HG02763 (cell line): ENCODE measurements at regions not wholly inside any gene's neighbourhood (a gene's known extent, or its start where the extent isn't known, plus 50 kb on each side); places are given as distances from the start of the nearest gene placed in this dataset.
"Not testable (repeated sequence)": the region's sequence is repeated elsewhere in the genome, so short reads cannot be mapped to it uniquely, and the experiment has no call there.

ENCODE experiments used
- ATAC-seq: cut with Tn5 transposase; IDR thresholded peaks from one replicate; pipeline ENCODE4 v1.9.1; 2021; ENCODE audit warnings: mild to moderate bottlenecking, moderate library complexity; ENCODE audit not compliant: unreplicated experiment

- no peak for ATAC-seq
Observed at GRCh38 chr4:148575577-148575976, 133.4 kb upstream of the NR3C2 start.

GRCh38 chr4:148574911-148575310 lies 132.7 kb upstream of the NR3C2 start:
- ATAC-seq = no peak

- no peak for ATAC-seq
Observed at GRCh38 chr4:148574502-148574901, 132.3 kb upstream of the NR3C2 start.

- no peak for ATAC-seq
Observed at GRCh38 chr4:148574066-148574465, 131.9 kb upstream of the NR3C2 start.

- ATAC-seq = no peak
Observed at GRCh38 chr4:148573296-148573695, 131.1 kb upstream of the NR3C2 start.

- ATAC-seq = no peak
Observed at GRCh38 chr4:148565801-148566200, 123.6 kb upstream of the NR3C2 start.

- ATAC-seq = no peak
Observed at GRCh38 chr4:148563684-148564083, 121.5 kb upstream of the NR3C2 start.

- ATAC-seq = no peak
Observed at GRCh38 chr4:148561467-148561866, 119.3 kb upstream of the NR3C2 start.

GRCh38 chr4:148557793-148558192 lies 115.6 kb upstream of the NR3C2 start:
- no peak for ATAC-seq

GRCh38 chr4:148550788-148551187 lies 108.6 kb upstream of the NR3C2 start:
- no peak for ATAC-seq

- ATAC-seq = no peak
Observed at GRCh38 chr4:148542922-148543623, 100.9 kb upstream of the NR3C2 start.

GRCh38 chr4:148540622-148541326 lies 98.6 kb upstream of the NR3C2 start:
- ATAC-seq = no peak

GRCh38 chr4:148539387-148539786 lies 97.2 kb upstream of the NR3C2 start:
- ATAC-seq = no peak

- ATAC-seq = not testable (repeated sequence)
Observed at GRCh38 chr4:148533851-148534250, 91.6 kb upstream of the NR3C2 start.

- no peak for ATAC-seq
Observed at GRCh38 chr4:148530114-148530513, 87.9 kb upstream of the NR3C2 start.

- no peak for ATAC-seq
Observed at GRCh38 chr4:148527571-148527970, 85.4 kb upstream of the NR3C2 start.

GRCh38 chr4:148522995-148523394 lies 80.8 kb upstream of the NR3C2 start:
- no peak for ATAC-seq

- no peak for ATAC-seq
Observed at GRCh38 chr4:148515248-148515647, 73.0 kb upstream of the NR3C2 start.

GRCh38 chr4:148514581-148514980 lies 72.4 kb upstream of the NR3C2 start:
- no peak for ATAC-seq

GRCh38 chr4:148514041-148514440 lies 71.8 kb upstream of the NR3C2 start:
- no peak for ATAC-seq

- ATAC-seq = no peak
Observed at GRCh38 chr4:148510211-148510610, 68.0 kb upstream of the NR3C2 start.

GRCh38 chr4:148503681-148504080 lies 61.5 kb upstream of the NR3C2 start:
- no peak for ATAC-seq

- no peak for ATAC-seq
Observed at GRCh38 chr4:148497258-148497657, 55.0 kb upstream of the NR3C2 start.
